ENCODE measurements at regions not wholly inside any gene's neighbourhood (a gene's known extent, or its start where the extent isn't known, plus 50 kb on each side); places are given as distances from the start of the nearest gene placed in this dataset.

GRCh38 chr2:106028192-106028591, 165.9 kb downstream of the UXS1 start:
- TF ChIP-seq POLR2A (IDR thresholded peaks at IDR 0.05) (no peak), CTCF (IDR thresholded peaks at IDR 0.05) (no peak), POLR2AphosphoS5 (IDR thresholded peaks at IDR 0.05) (no peak)
